ENCODE measurements at regions not wholly inside any gene's neighbourhood (a gene's known extent, or its start where the extent isn't known, plus 50 kb on each side); places are given as distances from the start of the nearest gene placed in this dataset.

DNA sequence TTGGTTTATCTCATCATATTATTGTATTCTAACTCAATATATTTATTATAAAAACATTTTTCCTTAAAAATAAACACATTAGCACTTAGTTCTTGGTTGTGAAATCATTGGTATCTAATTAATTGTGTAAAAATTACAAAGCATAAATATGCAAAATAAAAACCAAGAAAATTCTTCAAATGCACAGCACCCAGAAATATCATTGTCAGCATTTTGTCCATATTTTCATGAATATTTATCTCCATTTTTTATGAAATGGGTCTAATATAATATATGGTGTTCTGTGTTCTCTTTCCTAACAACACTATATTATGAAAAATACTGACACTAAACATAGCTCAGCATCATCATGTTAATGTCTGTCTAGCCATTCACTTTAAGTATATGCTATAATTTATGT, 877.8 kb upstream of the MAP3K7 start:
- no peaks in the 10 kb centered on the region for H3K9me3 ChIP-seq (ENCODE audit: low read length)
- H3K27me3 ChIP-seq (ENCODE audit: insufficient read depth, low read depth, low read length), result no peaks in the 10 kb centered on the region
- H2AFZ ChIP-seq (ENCODE audit: low read depth, low read length), result no peak overlapping the region
- H3F3A ChIP-seq (ENCODE audit: insufficient read depth, low read length, poor library complexity, severe bottlenecking), result no peaks in the 10 kb centered on the region
- no peaks in the 10 kb centered on the region for H3K9me2 ChIP-seq (ENCODE audit: insufficient read depth, low read length)
- no peak overlapping the region for H3K27ac ChIP-seq (ENCODE audit: low read length)
- no peaks in the 10 kb centered on the region for H3K79me2 ChIP-seq (replicated peaks; ENCODE audit: insufficient read depth, low read length)
- H4K20me1 ChIP-seq (ENCODE audit: insufficient read depth), result no peaks in the 10 kb centered on the region
- no peaks in the 10 kb centered on the region for H3K36me3 ChIP-seq (ENCODE audit: insufficient read depth, low read length)
- no peak overlapping the region for H3K4me2 ChIP-seq (ENCODE audit: low read length)
- TF ChIP-seq TAF1 (IDR thresholded peaks at IDR 0.05; ENCODE audit: low read depth) (no peak), POLR2AphosphoS5 (IDR thresholded peaks at IDR 0.05) (no peak), MXI1 (conservative IDR thresholded peaks at IDR 0.05; ENCODE audit: poor library complexity, severe bottlenecking) (no peak), SMC3 (conservative IDR thresholded peaks at IDR 0.05; ENCODE audit: poor library complexity) (no peak)
- H3K4me3 ChIP-seq (ENCODE audit: low read length), result no peak overlapping the region
- H3K9ac ChIP-seq (ENCODE audit: low read length), result no peak overlapping the region

DNA sequence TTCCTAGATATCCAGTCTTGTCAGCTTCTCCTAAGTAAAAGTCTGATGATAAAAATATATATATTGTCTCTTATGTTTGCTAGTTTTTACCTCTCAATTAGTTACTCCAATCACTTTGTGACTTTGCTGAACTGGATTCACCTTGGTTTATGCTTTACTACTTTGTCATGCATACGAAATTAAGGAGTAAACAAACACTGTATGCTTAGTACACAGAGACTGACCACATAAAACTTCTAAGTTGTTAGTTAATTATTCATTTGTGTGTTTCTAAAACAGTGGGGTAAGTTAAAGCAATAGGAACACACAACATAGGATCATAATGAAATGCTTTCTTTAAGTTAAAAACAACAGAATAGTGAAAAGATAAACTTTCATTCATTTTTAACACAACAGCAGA, 877.3 kb upstream of the MAP3K7 start:
- no peaks in the 10 kb centered on the region for H3K27me3 ChIP-seq (ENCODE audit: insufficient read depth, low read depth, low read length)
- TF ChIP-seq EP300 (conservative IDR thresholded peaks at IDR 0.05; ENCODE audit: poor library complexity, severe bottlenecking) (no peak), RAD21 (conservative IDR thresholded peaks at IDR 0.05) (no peak), MXI1 (conservative IDR thresholded peaks at IDR 0.05; ENCODE audit: poor library complexity, severe bottlenecking) (no peak), TAF1 (IDR thresholded peaks at IDR 0.05; ENCODE audit: low read depth) (no peak), SMC3 (conservative IDR thresholded peaks at IDR 0.05; ENCODE audit: poor library complexity) (no peak), EZH2 (IDR thresholded peaks at IDR 0.05; ENCODE audit: borderline replicate concordance, insufficient read depth, low read length, poor library complexity, severe bottlenecking) (no peak), POLR2AphosphoS5 (IDR thresholded peaks at IDR 0.05) (no peak)
- TF ChIP-seq, protein P1, sequence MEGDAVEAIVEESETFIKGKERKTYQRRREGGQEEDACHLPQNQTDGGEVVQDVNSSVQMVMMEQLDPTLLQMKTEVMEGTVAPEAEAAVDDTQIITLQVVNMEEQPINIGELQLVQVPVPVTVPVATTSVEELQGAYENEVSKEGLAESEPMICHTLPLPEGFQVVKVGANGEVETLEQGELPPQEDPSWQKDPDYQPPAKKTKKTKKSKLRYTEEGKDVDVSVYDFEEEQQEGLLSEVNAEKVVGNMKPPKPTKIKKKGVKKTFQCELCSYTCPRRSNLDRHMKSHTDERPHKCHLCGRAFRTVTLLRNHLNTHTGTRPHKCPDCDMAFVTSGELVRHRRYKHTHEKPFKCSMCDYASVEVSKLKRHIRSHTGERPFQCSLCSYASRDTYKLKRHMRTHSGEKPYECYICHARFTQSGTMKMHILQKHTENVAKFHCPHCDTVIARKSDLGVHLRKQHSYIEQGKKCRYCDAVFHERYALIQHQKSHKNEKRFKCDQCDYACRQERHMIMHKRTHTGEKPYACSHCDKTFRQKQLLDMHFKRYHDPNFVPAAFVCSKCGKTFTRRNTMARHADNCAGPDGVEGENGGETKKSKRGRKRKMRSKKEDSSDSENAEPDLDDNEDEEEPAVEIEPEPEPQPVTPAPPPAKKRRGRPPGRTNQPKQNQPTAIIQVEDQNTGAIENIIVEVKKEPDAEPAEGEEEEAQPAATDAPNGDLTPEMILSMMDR (IDR thresholded peaks at IDR 0.05; ENCODE audit: poor library complexity, severe bottlenecking), result no peak
- TF ChIP-seq, protein P2, sequence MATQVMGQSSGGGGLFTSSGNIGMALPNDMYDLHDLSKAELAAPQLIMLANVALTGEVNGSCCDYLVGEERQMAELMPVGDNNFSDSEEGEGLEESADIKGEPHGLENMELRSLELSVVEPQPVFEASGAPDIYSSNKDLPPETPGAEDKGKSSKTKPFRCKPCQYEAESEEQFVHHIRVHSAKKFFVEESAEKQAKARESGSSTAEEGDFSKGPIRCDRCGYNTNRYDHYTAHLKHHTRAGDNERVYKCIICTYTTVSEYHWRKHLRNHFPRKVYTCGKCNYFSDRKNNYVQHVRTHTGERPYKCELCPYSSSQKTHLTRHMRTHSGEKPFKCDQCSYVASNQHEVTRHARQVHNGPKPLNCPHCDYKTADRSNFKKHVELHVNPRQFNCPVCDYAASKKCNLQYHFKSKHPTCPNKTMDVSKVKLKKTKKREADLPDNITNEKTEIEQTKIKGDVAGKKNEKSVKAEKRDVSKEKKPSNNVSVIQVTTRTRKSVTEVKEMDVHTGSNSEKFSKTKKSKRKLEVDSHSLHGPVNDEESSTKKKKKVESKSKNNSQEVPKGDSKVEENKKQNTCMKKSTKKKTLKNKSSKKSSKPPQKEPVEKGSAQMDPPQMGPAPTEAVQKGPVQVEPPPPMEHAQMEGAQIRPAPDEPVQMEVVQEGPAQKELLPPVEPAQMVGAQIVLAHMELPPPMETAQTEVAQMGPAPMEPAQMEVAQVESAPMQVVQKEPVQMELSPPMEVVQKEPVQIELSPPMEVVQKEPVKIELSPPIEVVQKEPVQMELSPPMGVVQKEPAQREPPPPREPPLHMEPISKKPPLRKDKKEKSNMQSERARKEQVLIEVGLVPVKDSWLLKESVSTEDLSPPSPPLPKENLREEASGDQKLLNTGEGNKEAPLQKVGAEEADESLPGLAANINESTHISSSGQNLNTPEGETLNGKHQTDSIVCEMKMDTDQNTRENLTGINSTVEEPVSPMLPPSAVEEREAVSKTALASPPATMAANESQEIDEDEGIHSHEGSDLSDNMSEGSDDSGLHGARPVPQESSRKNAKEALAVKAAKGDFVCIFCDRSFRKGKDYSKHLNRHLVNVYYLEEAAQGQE (IDR thresholded peaks at IDR 0.05; ENCODE audit: borderline replicate concordance), result no peak

DNA sequence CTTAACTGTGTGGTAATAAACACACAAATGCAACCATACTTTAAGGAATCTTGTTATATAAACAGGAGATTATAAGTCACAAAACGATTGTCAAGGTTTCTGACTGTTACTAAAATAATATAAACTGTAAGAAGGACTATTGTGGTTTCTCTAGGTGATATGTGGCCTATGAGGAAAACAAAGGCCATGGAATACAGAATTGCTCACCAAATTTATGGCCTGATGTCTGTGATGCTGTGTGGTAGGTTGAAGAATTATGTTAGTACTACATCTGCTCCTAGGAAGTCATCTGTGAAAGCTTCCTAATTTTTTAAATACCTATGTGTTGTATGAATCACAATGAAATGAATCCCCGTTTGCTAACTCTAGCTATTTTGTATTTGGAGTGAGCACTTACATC, 875.4 kb upstream of the MAP3K7 start:
- Histone ChIP-seq H3K79me2 (replicated peaks; ENCODE audit: insufficient read depth, low read length) (no peaks in the 10 kb centered on the region), H3K4me3 (ENCODE audit: low read length) (no peak overlapping the region), H3K27ac (ENCODE audit: low read length) (no peak overlapping the region), H4K20me1 (ENCODE audit: insufficient read depth) (no peaks in the 10 kb centered on the region), H3F3A (ENCODE audit: insufficient read depth, low read length, poor library complexity, severe bottlenecking) (no peaks in the 10 kb centered on the region), H3K36me3 (ENCODE audit: insufficient read depth, low read length) (no peaks in the 10 kb centered on the region), H3K9ac (ENCODE audit: low read length) (no peak overlapping the region), H3K9me2 (ENCODE audit: insufficient read depth, low read length) (no peaks in the 10 kb centered on the region), H3K9me3 (ENCODE audit: low read length) (no peaks in the 10 kb centered on the region), H3K27me3 (ENCODE audit: insufficient read depth, low read depth, low read length) (no peaks in the 10 kb centered on the region), H2AFZ (ENCODE audit: low read depth, low read length) (no peak overlapping the region), H3K4me2 (ENCODE audit: low read length) (no peak overlapping the region)
- no peak for TF ChIP-seq MXI1 (conservative IDR thresholded peaks at IDR 0.05; ENCODE audit: poor library complexity, severe bottlenecking)
- TF ChIP-seq, protein P2 (IDR thresholded peaks at IDR 0.05; ENCODE audit: borderline replicate concordance), result no peak
- no peak for TF ChIP-seq TAF1 (IDR thresholded peaks at IDR 0.05; ENCODE audit: low read depth)

More for the DNA sequence above, 877.3 kb upstream of the MAP3K7 start:
- Histone ChIP-seq H3K79me2 (replicated peaks; ENCODE audit: insufficient read depth, low read length) (no peaks in the 10 kb centered on the region), H3K9ac (ENCODE audit: low read length) (no peak overlapping the region), H3K9me3 (ENCODE audit: low read length) (no peaks in the 10 kb centered on the region), H3K4me3 (ENCODE audit: low read length) (no peak overlapping the region), H3K4me2 (ENCODE audit: low read length) (no peak overlapping the region), H3F3A (ENCODE audit: insufficient read depth, low read length, poor library complexity, severe bottlenecking) (no peaks in the 10 kb centered on the region), H3K36me3 (ENCODE audit: insufficient read depth, low read length) (no peaks in the 10 kb centered on the region), H4K20me1 (ENCODE audit: insufficient read depth) (no peaks in the 10 kb centered on the region), H3K27ac (ENCODE audit: low read length) (no peak overlapping the region), H3K9me2 (ENCODE audit: insufficient read depth, low read length) (no peaks in the 10 kb centered on the region), H2AFZ (ENCODE audit: low read depth, low read length) (no peak overlapping the region)
